GM12891 (cell line): ENCODE measurements at regions not wholly inside any gene's neighbourhood (a gene's known extent, or its start where the extent isn't known, plus 50 kb on each side); places are given as distances from the start of the nearest gene placed in this dataset.

Experiments used
- DNase-seq: peaks from one replicate; pipeline ENCODE4 v3.0.0; 2011; ENCODE audit warnings: low spot score; ENCODE audit not compliant: insufficient read length
- FAIRE-seq: peaks from 2 replicates; lab custom pipeline; 2011; peaks lifted over from hg19 to GRCh38; lab: Jason Lieb, UNC
- PAX5 ChIP-seq: IDR thresholded peaks from 2 replicates; pipeline ENCODE4 v1.6.1; 2011; ENCODE audit warnings: low read length, moderate library complexity, mild to moderate bottlenecking; ENCODE audit not compliant: insufficient read depth, severe bottlenecking
- POLR2A ChIP-seq: IDR thresholded peaks from 2 replicates; pipeline ENCODE4 v1.6.1; 2011; ENCODE audit warnings: low read depth, low read length, control low read depth
- POLR2AphosphoS5 ChIP-seq: IDR thresholded peaks from 2 replicates; pipeline ENCODE4 v1.6.1; 2011; ENCODE audit warnings: low read depth, low read length, control low read depth
- POU2F2 ChIP-seq: IDR thresholded peaks from 2 replicates; pipeline ENCODE4 v1.6.1; 2011; ENCODE audit warnings: low read depth, mild to moderate bottlenecking, control low read depth, low read length, moderate library complexity
- SPI1 ChIP-seq: IDR thresholded peaks from 2 replicates; pipeline ENCODE4 v1.6.1; 2011; ENCODE audit warnings: low read depth, low read length, control low read depth
- TAF1 ChIP-seq: IDR thresholded peaks from 2 replicates; pipeline ENCODE4 v1.6.1; 2011; ENCODE audit warnings: low read depth, low read length, control low read depth

- FAIRE-seq (no peak), DNase-seq (no peak)
- TF ChIP-seq POU2F2 (no peak), PAX5 (no peak), POLR2AphosphoS5 (no peak), TAF1 (no peak), SPI1 (no peak), POLR2A (no peak)
Observed at GRCh38 chrX:20361081-20361889, 94.6 kb upstream of the RPS6KA3 start.

GRCh38 chrX:20355187-20355586, 88.5 kb upstream of the RPS6KA3 start:
- TF ChIP-seq POLR2AphosphoS5, result no peak
- TF ChIP-seq SPI1, result no peak
- TF ChIP-seq POLR2A, result no peak
- no peak for TF ChIP-seq POU2F2
- TF ChIP-seq PAX5, result no peak
- no peak for TF ChIP-seq TAF1
- DNase-seq, result no peak
- peak; percentile 76 for FAIRE-seq

- no peak for FAIRE-seq
Observed at GRCh38 chrX:20354505-20354904, 87.8 kb upstream of the RPS6KA3 start.

GRCh38 chrX:20352935-20353336, 86.2 kb upstream of the RPS6KA3 start:
- no peak for TF ChIP-seq POU2F2
- TF ChIP-seq POLR2A, result no peak
- no peak for TF ChIP-seq SPI1
- no peak for TF ChIP-seq POLR2AphosphoS5
- no peak for TF ChIP-seq TAF1
- no peak for TF ChIP-seq PAX5
- DNase-seq, result no peak
- FAIRE-seq, result no peak

More at GRCh38 chrX:20354505-20354904, 87.8 kb upstream of the RPS6KA3 start:
- TF ChIP-seq POLR2A (no peak), POU2F2 (no peak)
- DNase-seq, result no peak

- FAIRE-seq (no peak), DNase-seq (no peak)
- TF ChIP-seq TAF1 (no peak), SPI1 (no peak), POU2F2 (no peak), POLR2A (no peak), PAX5 (no peak), POLR2AphosphoS5 (no peak)
Observed at GRCh38 chrX:20352504-20352903, 85.8 kb upstream of the RPS6KA3 start.

GRCh38 chrX:20350596-20350995, 83.9 kb upstream of the RPS6KA3 start:
- FAIRE-seq (no peak), DNase-seq (no peak)
- TF ChIP-seq POU2F2 (no peak), POLR2AphosphoS5 (no peak), POLR2A (no peak), TAF1 (no peak), PAX5 (no peak), SPI1 (no peak)

- FAIRE-seq (no peak), DNase-seq (no peak)
- TF ChIP-seq POLR2AphosphoS5 (no peak), TAF1 (no peak), POU2F2 (no peak), POLR2A (no peak), SPI1 (no peak), PAX5 (no peak)
Observed at GRCh38 chrX:20348139-20348538, 81.4 kb upstream of the RPS6KA3 start.

GRCh38 chrX:20347481-20347880, 80.8 kb upstream of the RPS6KA3 start:
- no peak for FAIRE-seq
- DNase-seq, result no peak
- TF ChIP-seq POU2F2 (no peak), SPI1 (no peak), POLR2A (no peak), PAX5 (no peak), POLR2AphosphoS5 (no peak), TAF1 (no peak)

GRCh38 chrX:20333672-20334071, 67.0 kb upstream of the RPS6KA3 start:
- DNase-seq (no peak), FAIRE-seq (no peak)

GRCh38 chrX:20330545-20330944, 63.8 kb upstream of the RPS6KA3 start:
- no peak for TF ChIP-seq PAX5
- no peak for TF ChIP-seq POU2F2
- TF ChIP-seq POLR2AphosphoS5, result no peak
- TF ChIP-seq SPI1, result no peak
- no peak for TF ChIP-seq TAF1
- no peak for FAIRE-seq
- DNase-seq, result no peak

More at GRCh38 chrX:20333672-20334071, 67.0 kb upstream of the RPS6KA3 start:
- TF ChIP-seq POLR2AphosphoS5 (no peak), POLR2A (no peak), TAF1 (no peak), POU2F2 (no peak), PAX5 (no peak), SPI1 (no peak)
